Neural progenitor cell (in vitro differentiated cells): ENCODE measurements at regions not wholly inside any gene's neighbourhood (a gene's known extent, or its start where the extent isn't known, plus 50 kb on each side); places are given as distances from the start of the nearest gene placed in this dataset.
"Not testable (repeated sequence)": the region's sequence is repeated elsewhere in the genome, so short reads cannot be mapped to it uniquely, and the experiment has no call there.

Source experiments
- DNase-seq: peaks from one replicate; pipeline ENCODE4 v3.0.0-alpha.2; 2016; ENCODE audit warnings: low spot score
- H2AFZ ChIP-seq: fragments of 200-600 bp; sonication (generic); replicated peaks from 2 replicates; pipeline ENCODE4 v1.6.1; 2016; ENCODE audit warnings: antibody characterized with exemption
- H3F3A ChIP-seq: fragments of 200-600 bp; sonication (generic); 2 replicates; pipeline ENCODE4 v1.6.1; 2016; ENCODE audit warnings: antibody characterized with exemption, low read depth
- H3K27ac ChIP-seq: fragments of 200-600 bp; sonication (generic); 2 replicates; pipeline ENCODE4 v1.5.1; 2016; ENCODE audit warnings: mild to moderate bottlenecking
- H3K27me3 ChIP-seq: fragments of 200-600 bp; sonication (generic); 2 replicates; pipeline ENCODE4 v1.6.1; 2016; ENCODE audit warnings: mild to moderate bottlenecking, moderate library complexity
- H3K36me3 ChIP-seq: fragments of 200-600 bp; sonication (generic); 2 replicates; pipeline ENCODE4 v1.5.1; 2016
- H3K4me1 ChIP-seq: fragments of 200-600 bp; sonication (generic); 2 replicates; pipeline ENCODE4 v1.6.1; 2016; ENCODE audit warnings: mixed run types
- H3K4me2 ChIP-seq: fragments of 200-600 bp; sonication (generic); 2 replicates; pipeline ENCODE4 v1.6.1; 2016
- H3K4me3 ChIP-seq: fragments of 200-600 bp; sonication (generic); 2 replicates; pipeline ENCODE4 v1.5.1; 2016
- H3K79me2 ChIP-seq: fragments of 200-600 bp; sonication (generic); 2 replicates; pipeline ENCODE4 v1.6.1; 2016; ENCODE audit warnings: low read depth
- H3K9ac ChIP-seq: fragments of 200-600 bp; sonication (generic); 2 replicates; pipeline ENCODE4 v1.6.1; 2016
- H3K9me3 ChIP-seq: fragments of 200-600 bp; sonication (generic); 2 replicates; pipeline ENCODE4 v1.5.1; 2016; ENCODE audit warnings: low read depth
- H4K20me1 ChIP-seq: fragments of 200-600 bp; sonication (generic); 2 replicates; pipeline ENCODE4 v1.6.1; 2016; ENCODE audit warnings: low read depth
- H3K27ac Mint-ChIP-seq: 3 replicates; pipeline ENCODE4 v1.8.0; 2021; ENCODE audit warnings: mixed read lengths
- H3K27me3 Mint-ChIP-seq: 2 replicates; pipeline ENCODE4 v1.8.0; 2022; ENCODE audit warnings: low read depth, mild to moderate bottlenecking, inconsistent platforms, moderate library complexity, mixed read lengths; ENCODE audit not compliant: insufficient read depth
- H3K36me3 Mint-ChIP-seq: 3 replicates; pipeline ENCODE4 v1.8.0; 2021; ENCODE audit warnings: mixed read lengths
- H3K4me1 Mint-ChIP-seq: 3 replicates; pipeline ENCODE4 v1.8.0; 2021; ENCODE audit warnings: mixed read lengths
- H3K4me3 Mint-ChIP-seq: 3 replicates; pipeline ENCODE4 v1.8.0; 2021; ENCODE audit warnings: mild to moderate bottlenecking, moderate library complexity, mixed read lengths
- H3K9me3 Mint-ChIP-seq: 3 replicates; pipeline ENCODE4 v1.8.0; 2020; ENCODE audit warnings: mixed read lengths
- EZH2 ChIP-seq: fragments of 200-600 bp; sonication (generic); IDR thresholded peaks from 2 replicates; pipeline ENCODE4 v1.6.1; 2017; ENCODE audit warnings: antibody characterized with exemption, mild to moderate bottlenecking, moderate library complexity
- EZH2phosphoT487 ChIP-seq: fragments of 200-600 bp; sonication (generic); IDR thresholded peaks from 2 replicates; pipeline ENCODE4 v1.6.1; 2017; ENCODE audit warnings: antibody characterized with exemption
- TF ChIP-seq, protein P1 (sequence below): fragments of 200-600 bp; sonication (generic); IDR thresholded peaks from 2 replicates; pipeline ENCODE4 v1.5.1; 2017; ENCODE audit warnings: antibody characterized with exemption, mild to moderate bottlenecking

DNA sequence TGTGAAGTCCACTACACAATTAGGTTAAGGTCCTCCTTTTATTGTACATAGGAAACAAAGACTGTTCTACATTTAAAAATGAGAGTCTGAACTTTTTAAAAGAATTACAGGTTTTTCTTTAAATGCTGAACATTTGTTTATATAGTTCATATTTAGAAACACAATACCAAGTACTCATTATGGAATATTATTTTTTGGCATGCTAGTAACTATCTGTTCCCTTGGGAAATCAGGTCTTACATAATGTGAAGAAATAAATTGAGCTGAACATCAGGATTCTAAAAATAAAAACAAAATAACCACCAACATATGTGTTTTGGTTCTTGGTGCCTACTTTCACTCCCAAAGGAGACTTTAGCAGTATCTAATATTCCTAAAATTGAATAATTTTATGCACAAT lies 230.5 kb upstream of the IZUMO3 start:
- Histone ChIP-seq H3K9me3 (no peaks in the 10 kb centered on the region), H3K4me1 (no peaks in the 10 kb centered on the region), H2AFZ (no peak overlapping the region), H3K27ac (no peak overlapping the region), H3K27me3 (no peaks in the 10 kb centered on the region), H3F3A (no peaks in the 10 kb centered on the region), H3K79me2 (no peaks in the 10 kb centered on the region), H3K9ac (no peak overlapping the region), H3K4me3 (no peak overlapping the region), H3K36me3 (no peaks in the 10 kb centered on the region), H3K4me2 (no peak overlapping the region), H4K20me1 (no peaks in the 10 kb centered on the region)
- H3K27ac Mint-ChIP-seq: no peak overlapping the region
- H3K4me1 Mint-ChIP-seq: no peaks in the 10 kb centered on the region
- H3K27me3 Mint-ChIP-seq: no peaks in the 10 kb centered on the region
- TF ChIP-seq EZH2 (no peak), EZH2phosphoT487 (no peak)
- TF ChIP-seq, protein P1, sequence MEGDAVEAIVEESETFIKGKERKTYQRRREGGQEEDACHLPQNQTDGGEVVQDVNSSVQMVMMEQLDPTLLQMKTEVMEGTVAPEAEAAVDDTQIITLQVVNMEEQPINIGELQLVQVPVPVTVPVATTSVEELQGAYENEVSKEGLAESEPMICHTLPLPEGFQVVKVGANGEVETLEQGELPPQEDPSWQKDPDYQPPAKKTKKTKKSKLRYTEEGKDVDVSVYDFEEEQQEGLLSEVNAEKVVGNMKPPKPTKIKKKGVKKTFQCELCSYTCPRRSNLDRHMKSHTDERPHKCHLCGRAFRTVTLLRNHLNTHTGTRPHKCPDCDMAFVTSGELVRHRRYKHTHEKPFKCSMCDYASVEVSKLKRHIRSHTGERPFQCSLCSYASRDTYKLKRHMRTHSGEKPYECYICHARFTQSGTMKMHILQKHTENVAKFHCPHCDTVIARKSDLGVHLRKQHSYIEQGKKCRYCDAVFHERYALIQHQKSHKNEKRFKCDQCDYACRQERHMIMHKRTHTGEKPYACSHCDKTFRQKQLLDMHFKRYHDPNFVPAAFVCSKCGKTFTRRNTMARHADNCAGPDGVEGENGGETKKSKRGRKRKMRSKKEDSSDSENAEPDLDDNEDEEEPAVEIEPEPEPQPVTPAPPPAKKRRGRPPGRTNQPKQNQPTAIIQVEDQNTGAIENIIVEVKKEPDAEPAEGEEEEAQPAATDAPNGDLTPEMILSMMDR: no peak
- no peak overlapping the region for H3K4me3 Mint-ChIP-seq
- no peaks in the 10 kb centered on the region for H3K36me3 Mint-ChIP-seq
- no peak for DNase-seq
- peaks cover 15% of the 10 kb centered on the region for H3K9me3 Mint-ChIP-seq

DNA sequence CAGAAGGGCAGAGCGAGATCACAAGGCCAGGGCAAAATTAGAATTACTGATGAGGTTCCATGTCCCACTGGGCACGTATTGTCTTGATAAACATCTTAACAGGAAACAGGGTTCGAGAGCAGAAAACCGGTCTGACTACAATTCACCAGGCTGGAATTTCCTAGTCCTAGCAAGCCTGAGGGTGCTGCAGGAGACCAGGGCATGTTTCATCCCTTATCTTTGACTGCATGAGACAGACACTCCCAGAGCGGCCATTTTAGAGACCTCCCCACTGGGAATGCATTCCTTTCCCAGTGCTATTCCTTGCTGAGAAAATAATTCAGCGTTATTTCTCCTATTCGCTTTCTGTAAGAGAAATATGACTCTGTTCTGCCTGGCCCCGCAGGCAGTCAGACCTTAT lies 228.5 kb upstream of the IZUMO3 start:
- H3K9me3 Mint-ChIP-seq: peaks cover 15% of the 10 kb centered on the region
- not testable (repeated sequence) for H3K9ac ChIP-seq, H3K79me2 ChIP-seq, H3K4me3 Mint-ChIP-seq, H3K4me2 ChIP-seq, H3F3A ChIP-seq, H3K27me3 Mint-ChIP-seq, H3K36me3 ChIP-seq, H3K27ac Mint-ChIP-seq, H3K9me3 ChIP-seq, H3K4me3 ChIP-seq, H3K27me3 ChIP-seq, H3K4me1 Mint-ChIP-seq, H4K20me1 ChIP-seq, H3K27ac ChIP-seq, H3K36me3 Mint-ChIP-seq, H2AFZ ChIP-seq, H3K4me1 ChIP-seq
- peak; percentile 9 for DNase-seq

DNA sequence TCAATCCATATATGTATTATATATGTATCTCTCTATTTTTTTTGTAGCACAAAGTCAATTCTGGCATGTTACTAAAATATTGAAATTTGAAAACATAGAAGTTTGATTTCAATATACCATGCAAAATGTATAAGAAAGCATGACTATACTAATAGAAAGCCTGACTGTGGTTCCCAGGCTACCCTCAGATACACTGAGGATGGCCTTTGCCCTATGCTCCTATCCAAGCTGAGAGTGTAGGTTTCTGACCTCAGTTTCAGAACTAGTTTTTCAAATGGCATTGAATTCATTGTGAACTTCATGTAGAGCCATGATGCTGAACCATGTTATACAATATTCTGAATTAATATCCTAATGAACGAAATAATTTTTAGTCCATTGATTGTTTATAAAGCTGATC lies 220.4 kb upstream of the IZUMO3 start:
- Histone ChIP-seq H3K27ac (no peak overlapping the region), H3K27me3 (no peaks in the 10 kb centered on the region), H3K79me2 (no peaks in the 10 kb centered on the region), H4K20me1 (no peaks in the 10 kb centered on the region), H3K9ac (no peak overlapping the region), H3K4me3 (no peak overlapping the region), H3K36me3 (no peaks in the 10 kb centered on the region), H3K9me3 (no peaks in the 10 kb centered on the region), H3K4me1 (no peaks in the 10 kb centered on the region), H2AFZ (no peak overlapping the region), H3F3A (no peaks in the 10 kb centered on the region), H3K4me2 (no peak overlapping the region)
- DNase-seq: no peak
- Mint-ChIP-seq H3K27ac (no peak overlapping the region), H3K9me3 (no peaks in the 10 kb centered on the region), H3K4me3 (no peak overlapping the region), H3K4me1 (no peaks in the 10 kb centered on the region), H3K27me3 (no peaks in the 10 kb centered on the region), H3K36me3 (no peaks in the 10 kb centered on the region)
- TF ChIP-seq EZH2phosphoT487 (no peak), EZH2 (no peak)
- TF ChIP-seq, protein P1: no peak

DNA sequence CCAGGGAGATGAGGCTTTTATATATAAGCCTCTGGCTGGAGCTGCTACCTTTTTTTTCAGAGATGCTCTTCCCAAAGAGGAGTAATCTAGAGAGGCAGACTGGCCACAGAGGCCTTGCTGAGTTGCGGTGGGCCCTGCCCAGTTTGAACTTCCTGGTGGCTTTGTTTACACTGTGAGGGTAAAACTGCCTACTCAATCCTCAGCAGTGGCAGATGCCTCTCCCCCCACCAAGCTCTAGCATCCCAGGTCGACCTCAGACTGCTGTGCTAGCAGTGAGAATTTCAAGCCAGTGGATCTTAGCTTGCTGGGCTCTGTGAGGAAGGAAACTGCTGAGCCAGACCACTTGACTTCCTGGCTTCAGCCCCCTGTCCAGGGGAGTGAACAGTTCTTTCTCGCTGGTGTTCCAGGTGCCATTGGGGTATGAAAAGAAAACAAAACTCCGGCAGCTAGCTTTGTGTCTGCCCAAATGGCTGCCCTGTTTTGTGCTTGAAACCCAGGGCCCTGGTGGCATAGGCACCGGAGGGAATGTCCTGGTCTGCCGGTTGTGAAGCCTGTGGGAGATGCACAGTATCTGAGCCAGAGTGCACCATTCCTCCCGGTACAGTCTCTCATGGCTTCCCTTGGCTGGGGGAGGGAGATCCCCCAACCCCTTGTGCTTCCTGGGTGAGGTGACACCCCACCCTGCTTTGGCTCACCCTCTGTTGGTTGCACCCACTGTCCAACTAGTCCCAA lies 219.5 kb upstream of the IZUMO3 start:
- no peak overlapping the region for H3K27ac Mint-ChIP-seq
- H3K27me3 ChIP-seq: no peaks in the 10 kb centered on the region
- H3K4me1 Mint-ChIP-seq: no peaks in the 10 kb centered on the region
- no peaks in the 10 kb centered on the region for H3K9me3 ChIP-seq
- no peaks in the 10 kb centered on the region for H3K36me3 ChIP-seq
- no peaks in the 10 kb centered on the region for H3K36me3 Mint-ChIP-seq
- H3K27me3 Mint-ChIP-seq: no peaks in the 10 kb centered on the region
- no peak overlapping the region for H3K4me2 ChIP-seq
- H3K27ac ChIP-seq: no peak overlapping the region
- no peak overlapping the region for H3K4me3 Mint-ChIP-seq
- peaks cover 5% of the 10 kb centered on the region for H3K9me3 Mint-ChIP-seq
- no peaks in the 10 kb centered on the region for H3F3A ChIP-seq
- no peaks in the 10 kb centered on the region for H4K20me1 ChIP-seq
- no peak overlapping the region for H3K4me3 ChIP-seq
- H3K9ac ChIP-seq: no peak overlapping the region
- TF ChIP-seq EZH2: no peak
- TF ChIP-seq, protein P1: no peak
- H3K79me2 ChIP-seq: no peaks in the 10 kb centered on the region
- no peak overlapping the region for H2AFZ ChIP-seq
- DNase-seq: no peak
- no peaks in the 10 kb centered on the region for H3K4me1 ChIP-seq
